ENCODE measurements at regions not wholly inside any gene's neighbourhood (a gene's known extent, or its start where the extent isn't known, plus 50 kb on each side); places are given as distances from the start of the nearest gene placed in this dataset.
A peak's percentile ranks its signal among the peaks of the same experiment; 100 is the strongest.
"Not testable (repeated sequence)": the region's sequence is repeated elsewhere in the genome, so short reads cannot be mapped to it uniquely, and the experiment has no call there.

DNA sequence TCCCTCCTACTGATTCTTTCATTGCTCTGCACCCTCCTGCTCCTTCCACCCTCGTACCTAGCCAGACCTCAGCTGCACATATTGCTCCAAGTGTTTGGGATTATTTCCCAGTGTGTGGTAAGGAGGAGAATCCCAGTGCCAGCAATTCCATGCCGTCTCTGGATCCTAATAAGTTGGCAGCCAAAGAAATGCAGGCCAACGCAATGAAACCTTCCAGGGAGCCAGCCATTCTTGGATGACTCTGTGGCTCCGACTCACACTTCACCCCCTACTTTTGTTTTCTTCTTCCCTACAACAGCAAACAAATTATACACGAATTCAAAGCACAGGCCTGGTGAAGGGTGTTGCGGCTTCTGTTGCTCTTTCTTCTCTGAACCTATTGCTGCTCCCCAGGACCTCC, 82.5 kb upstream of the SLC1A3 start:
- DNase-seq (ENCODE audit: low read depth, low spot score): peak; percentile 87

DNA sequence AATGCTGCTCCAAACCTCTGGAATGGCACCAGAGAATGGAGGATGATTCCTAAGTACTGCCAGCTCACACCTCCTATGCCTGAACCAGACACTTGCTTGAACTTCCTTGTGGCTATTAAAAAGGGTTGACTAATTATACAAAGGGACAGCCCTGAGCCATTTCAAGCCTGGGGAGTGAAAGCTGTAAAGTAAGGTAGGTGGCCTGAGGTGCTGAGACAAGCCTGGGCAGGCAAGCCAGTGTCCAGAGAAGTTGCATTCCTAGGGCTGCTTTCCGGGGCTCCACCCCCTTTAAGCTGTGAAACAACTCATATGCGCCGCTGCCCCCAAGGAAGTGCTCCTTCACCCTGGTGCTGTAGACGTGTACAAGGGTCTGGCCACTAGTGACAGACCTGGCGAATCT, 79.9 kb upstream of the SLC1A3 start:
- no peak for DNase-seq (ENCODE audit: low read depth, low spot score)

DNA sequence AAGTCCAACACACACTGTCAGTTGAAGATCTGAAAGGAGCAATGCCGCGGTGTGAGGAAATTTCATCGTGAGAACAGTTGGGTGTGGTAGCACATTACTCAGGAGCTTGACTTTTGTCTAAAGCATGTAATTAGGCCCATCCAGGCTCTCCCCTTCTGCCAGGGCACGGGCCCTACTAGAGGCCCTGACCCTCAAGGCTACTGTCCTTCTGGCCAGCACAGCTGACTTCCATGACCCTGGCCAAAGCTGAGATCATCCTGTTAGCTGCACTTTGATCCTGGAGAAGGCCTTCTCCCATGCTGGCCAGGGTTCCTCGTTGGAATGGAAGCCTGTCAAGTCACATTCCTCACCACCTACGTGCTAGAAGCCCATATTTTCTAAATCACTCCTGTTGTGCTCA, 77.8 kb upstream of the SLC1A3 start:
- no peak for DNase-seq (ENCODE audit: low read depth, low spot score)

DNA sequence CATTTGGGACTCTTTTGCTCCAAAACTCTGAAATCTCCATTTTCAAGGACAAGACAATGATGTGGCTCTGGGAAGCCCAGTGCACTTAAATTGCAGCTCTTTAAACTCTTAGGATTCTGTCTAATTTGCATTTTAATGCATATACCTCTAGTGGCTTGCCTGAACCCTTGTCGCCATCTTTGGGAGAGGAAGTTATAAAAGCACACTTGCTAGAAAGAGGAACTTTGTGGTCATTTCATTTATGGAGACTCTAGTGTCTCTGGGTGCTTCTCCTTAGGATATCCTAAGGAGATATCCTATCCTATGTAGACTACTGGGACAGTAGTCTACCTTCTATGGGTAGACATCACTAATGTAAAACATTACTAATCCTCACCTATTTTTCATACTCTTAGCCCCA, 77.3 kb upstream of the SLC1A3 start:
- DNase-seq (ENCODE audit: low read depth, low spot score): no peak

DNA sequence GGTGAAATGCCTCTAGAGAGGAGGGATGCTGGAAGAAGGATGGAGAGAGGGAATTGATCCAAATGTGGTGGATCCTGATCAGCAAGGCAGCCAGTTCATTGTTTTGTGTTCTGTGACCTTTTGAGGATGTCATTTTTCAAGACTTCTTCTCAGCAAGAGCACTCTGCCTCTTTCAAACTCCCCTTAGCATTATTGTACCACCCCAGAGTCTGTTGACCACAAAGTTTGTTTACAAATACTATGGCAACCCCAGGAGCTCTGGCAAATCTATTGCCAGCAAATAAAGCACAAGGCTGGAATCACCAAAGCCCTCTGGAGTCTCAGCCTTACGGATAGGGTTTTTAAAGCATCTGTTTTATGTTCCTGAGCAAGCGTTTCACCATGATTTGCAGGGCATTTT, 76.2 kb upstream of the SLC1A3 start:
- peak; percentile 50 for DNase-seq (ENCODE audit: low read depth, low spot score)

DNA sequence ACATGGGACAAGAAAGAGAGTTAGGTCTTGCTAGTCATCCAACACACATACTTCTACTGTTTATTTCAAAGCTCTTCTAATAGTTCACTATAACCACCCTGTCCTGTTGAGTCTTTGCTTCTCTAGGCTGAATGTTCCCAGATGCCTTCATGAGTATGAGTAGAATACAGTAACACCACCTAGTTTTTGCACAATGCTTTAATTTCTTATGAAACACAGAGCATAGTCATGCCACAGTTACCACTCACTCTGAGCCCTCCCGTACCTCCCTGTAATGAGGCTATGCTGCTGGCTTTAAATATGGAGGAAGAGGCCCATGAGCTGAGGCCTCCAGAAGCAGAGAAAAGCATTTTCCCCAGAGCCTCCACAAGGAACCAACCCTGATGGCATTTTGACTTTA, 75.0 kb upstream of the SLC1A3 start:
- DNase-seq (ENCODE audit: low read depth, low spot score): no peak

DNA sequence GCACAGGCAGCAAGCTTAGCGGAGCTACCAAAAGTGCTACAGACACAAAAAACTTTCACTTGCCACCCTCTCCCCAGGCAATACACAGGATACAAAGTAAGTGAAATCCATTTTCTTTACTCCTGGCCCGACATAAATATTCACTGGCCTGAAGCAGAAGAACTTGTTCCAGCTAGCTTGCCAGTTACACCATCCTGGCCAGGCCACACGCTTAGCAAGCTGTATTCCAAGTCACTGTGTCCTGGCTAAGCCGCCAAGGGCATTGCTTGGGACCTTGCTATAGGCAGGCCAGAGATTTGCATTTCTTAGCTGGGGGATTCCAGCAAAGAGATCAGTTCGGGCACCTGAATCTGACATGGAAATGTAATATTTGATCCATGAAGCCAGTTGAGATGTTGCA, 71.0 kb upstream of the SLC1A3 start:
- DNase-seq (ENCODE audit: low read depth, low spot score): no peak

DNA sequence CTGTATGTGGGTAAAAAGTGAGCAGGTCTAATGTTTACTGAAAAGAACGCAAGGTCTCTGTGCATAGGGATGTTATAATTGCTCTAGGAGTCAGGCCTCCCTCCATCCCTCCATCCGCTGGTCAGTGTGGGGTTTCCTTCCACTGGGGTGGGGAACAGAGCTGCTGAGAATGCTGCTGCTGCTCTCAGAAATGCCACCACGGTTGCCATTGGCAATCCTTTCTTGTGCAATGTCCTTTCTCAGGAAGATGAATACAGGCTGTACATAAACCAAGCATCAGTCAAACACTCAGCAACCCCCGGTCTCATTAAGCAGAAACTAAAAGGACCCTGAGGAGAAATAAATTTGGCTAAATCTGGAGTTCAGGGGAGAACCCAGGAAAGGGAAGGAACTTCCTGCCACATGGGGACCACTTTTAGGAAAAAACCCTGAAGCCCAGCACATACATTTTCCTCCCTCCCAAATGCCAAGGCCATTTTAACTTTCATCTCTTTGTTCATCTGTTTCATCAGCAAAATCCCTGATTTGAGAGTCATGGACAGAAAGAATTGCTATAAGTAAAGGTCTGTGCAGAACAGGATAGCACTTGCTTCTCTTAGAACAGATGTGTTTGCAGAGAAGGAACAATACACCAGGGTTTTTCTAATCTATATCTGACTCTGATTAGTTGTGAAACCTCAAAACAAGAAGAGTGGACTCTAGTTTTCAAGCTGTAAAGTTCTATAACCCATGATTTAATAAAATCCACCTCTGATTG, 70.4 kb upstream of the SLC1A3 start:
- DNase-seq (ENCODE audit: low read depth, low spot score): no peak

DNA sequence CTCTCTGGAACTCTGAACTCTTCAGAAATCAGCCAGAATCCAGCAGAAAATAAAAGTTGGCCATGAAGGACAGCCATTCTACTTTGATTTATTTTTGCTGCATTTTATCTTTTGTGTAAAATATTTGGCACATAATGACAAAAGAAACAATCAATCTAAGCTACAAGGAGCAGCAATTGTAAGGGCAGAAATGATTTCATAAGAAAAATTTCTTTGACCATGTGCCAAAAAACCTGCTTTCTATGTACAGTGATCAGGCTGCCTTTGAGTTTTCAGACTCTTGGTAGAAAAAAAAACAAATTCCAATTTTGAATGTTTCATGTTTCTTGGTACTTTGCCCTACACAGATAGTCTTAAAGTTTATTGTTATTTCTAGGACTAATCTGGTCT, 69.8 kb upstream of the SLC1A3 start:
- no peak for DNase-seq (ENCODE audit: low read depth, low spot score)

DNA sequence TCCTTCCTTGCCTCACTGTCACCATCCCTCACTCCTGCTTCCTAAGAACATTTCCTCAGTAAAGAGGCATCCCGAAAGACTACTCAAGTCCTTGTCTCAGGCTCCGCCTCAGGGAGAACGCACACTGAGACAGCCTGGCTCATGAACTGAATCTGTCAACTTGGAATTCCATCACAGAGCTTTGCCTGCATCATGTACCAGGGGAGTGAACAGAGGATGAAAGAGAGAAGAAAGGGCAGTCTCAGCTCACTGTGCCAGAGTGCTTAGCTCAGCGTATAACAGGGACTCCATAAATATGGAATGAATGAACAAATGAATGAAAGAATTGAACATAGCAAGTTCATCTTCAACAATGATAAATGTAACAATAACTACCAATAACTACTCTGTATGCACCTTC, 68.7 kb upstream of the SLC1A3 start:
- peak; percentile 31 for DNase-seq (ENCODE audit: low read depth, low spot score)

DNA sequence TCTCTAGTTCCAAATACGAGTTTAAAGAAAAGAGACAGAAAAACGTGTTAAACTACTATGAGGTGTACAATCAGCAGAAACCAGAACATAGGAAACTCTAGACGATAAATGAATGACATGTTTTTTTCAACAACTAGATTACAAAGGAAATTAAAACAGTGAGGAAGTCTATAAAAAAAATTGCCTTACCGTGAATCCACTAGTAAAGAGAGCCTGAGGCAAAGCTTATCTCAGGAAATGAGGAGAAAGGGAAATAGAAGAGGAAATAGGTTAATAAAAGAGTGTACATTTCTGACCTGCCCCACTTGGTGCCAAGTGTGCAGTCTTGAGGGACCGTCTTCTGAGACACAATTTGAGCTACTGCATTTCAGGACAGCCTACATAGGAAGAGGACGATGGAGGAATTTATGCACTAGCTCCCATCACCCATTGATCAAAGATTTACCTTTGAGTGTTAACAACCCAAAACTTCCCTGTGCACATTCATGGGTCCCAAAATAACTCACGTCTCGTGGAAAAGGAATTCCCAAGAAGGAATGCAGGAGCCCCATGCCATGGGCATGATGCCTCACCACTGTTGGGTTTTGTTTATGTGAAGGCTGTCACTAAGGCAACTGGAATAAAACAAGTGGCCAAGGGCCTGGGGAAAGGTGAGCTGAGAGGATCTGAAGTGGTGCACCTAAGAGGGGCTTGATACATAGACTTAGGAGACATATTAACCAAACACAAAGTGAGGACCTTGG, 53.6 kb upstream of the SLC1A3 start:
- peak; percentile 47 for DNase-seq (ENCODE audit: low read depth, low spot score)

DNA sequence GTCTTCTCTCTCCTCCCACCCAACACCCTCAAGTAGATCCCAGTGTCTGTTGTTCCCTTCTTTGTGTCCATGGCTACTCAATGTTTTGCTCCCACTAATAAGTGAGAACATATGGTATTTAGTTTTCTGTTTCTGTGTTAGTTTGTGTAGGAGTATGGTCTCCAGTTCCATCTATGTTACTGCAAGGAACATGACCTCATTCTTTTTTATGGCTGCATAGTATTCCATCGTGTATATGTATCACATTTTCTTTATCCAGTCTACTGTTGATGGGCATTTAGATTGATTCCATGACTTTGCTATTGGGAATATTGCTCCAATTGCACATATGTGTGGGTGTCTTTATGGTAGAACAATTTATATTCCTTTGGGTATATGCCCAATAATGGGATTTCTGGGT, 51.4 kb upstream of the SLC1A3 start:
- not testable (repeated sequence) for DNase-seq (ENCODE audit: low read depth, low spot score)

All from astrocyte of the hippocampus (primary cell).